ENCODE measurements at regions not wholly inside any gene's neighbourhood (a gene's known extent, or its start where the extent isn't known, plus 50 kb on each side); places are given as distances from the start of the nearest gene placed in this dataset.
A peak's percentile ranks its signal among the peaks of the same experiment; 100 is the strongest.
"Not testable (repeated sequence)": the region's sequence is repeated elsewhere in the genome, so short reads cannot be mapped to it uniquely, and the experiment has no call there.

GRCh38 chr16:76705892-76706291, 428.7 kb downstream of the CNTNAP4 start:
- H3K9me3 ChIP-seq (ENCODE audit: low read length) = no peaks in the 10 kb centered on the region
- CTCF ChIA-PET = no interaction called here
- peak; percentile 21 for DNase-seq
- no TSS peak for BruUV-seq (replicated peaks)
- no peak for TF ChIP-seq EZH2 (IDR thresholded peaks at IDR 0.05; ENCODE audit: low read length, unreplicated experiment)
- TF ChIP-seq CTCF (conservative IDR thresholded peaks at IDR 0.05; ENCODE audit: low read depth, low read length) = no peak
- no peak for TF ChIP-seq EZH2phosphoT487 (IDR thresholded peaks at IDR 0.05; ENCODE audit: borderline replicate concordance, low read length)
- peak overlapping the region; percentile 31 for H3K4me2 ChIP-seq (ENCODE audit: low read length)
- no peaks in the 10 kb centered on the region for H3K27me3 ChIP-seq (ENCODE audit: low read length)
- POLR2A ChIA-PET (ENCODE audit: unreplicated experiment) = no interaction called here
- H3F3A ChIP-seq (ENCODE audit: low read length, unreplicated experiment) = no peaks in the 10 kb centered on the region
- no peaks in the 10 kb centered on the region for H4K20me1 ChIP-seq (ENCODE audit: low read length)
- no peak overlapping the region for H2AFZ ChIP-seq (ENCODE audit: low read length)
- no peaks in the 10 kb centered on the region for H3K36me3 ChIP-seq (ENCODE audit: low read depth, low read length)
- intact Hi-C loops (cut with micrococcal nuclease) = no loop called here
- H3K4me3 ChIP-seq (ENCODE audit: low read length) = no peak overlapping the region
- H3K4me1 ChIP-seq (ENCODE audit: insufficient read depth, low read length) = peaks cover 22% of the 10 kb centered on the region
- no peaks in the 10 kb centered on the region for H3K9me2 ChIP-seq (replicated peaks; ENCODE audit: low read length)
- H3K27ac ChIP-seq (ENCODE audit: low read length) = no peak overlapping the region
- no peak; the same call in 1 of the 2 replicates for ATAC-seq
- no peaks in the 10 kb centered on the region for H3K79me2 ChIP-seq (ENCODE audit: low read length)
- H3K9ac ChIP-seq (ENCODE audit: low read length) = no peak overlapping the region

GRCh38 chr16:76713191-76713590, 436.0 kb downstream of the CNTNAP4 start:
- intact Hi-C loops (cut with micrococcal nuclease) = no loop called here
- BruUV-seq (replicated peaks) = no TSS peak
- H3K4me2 ChIP-seq (ENCODE audit: low read length) = no peak overlapping the region
- H3K9me3 ChIP-seq (ENCODE audit: low read length) = no peaks in the 10 kb centered on the region
- peaks cover 16% of the 10 kb centered on the region for H3K4me1 ChIP-seq (ENCODE audit: insufficient read depth, low read length)
- H4K20me1 ChIP-seq (ENCODE audit: low read length) = no peaks in the 10 kb centered on the region
- no peak overlapping the region for H3K9ac ChIP-seq (ENCODE audit: low read length)
- H3K79me2 ChIP-seq (ENCODE audit: low read length) = no peaks in the 10 kb centered on the region
- TF ChIP-seq EZH2 (IDR thresholded peaks at IDR 0.05; ENCODE audit: low read length, unreplicated experiment) (no peak), EZH2phosphoT487 (IDR thresholded peaks at IDR 0.05; ENCODE audit: borderline replicate concordance, low read length) (no peak), CTCF (conservative IDR thresholded peaks at IDR 0.05; ENCODE audit: low read depth, low read length) (no peak)
- H3K9me2 ChIP-seq (replicated peaks; ENCODE audit: low read length) = no peaks in the 10 kb centered on the region
- H2AFZ ChIP-seq (ENCODE audit: low read length) = no peak overlapping the region
- no peak overlapping the region for H3K27ac ChIP-seq (ENCODE audit: low read length)
- H3F3A ChIP-seq (ENCODE audit: low read length, unreplicated experiment) = no peaks in the 10 kb centered on the region
- ChIA-PET POLR2A (ENCODE audit: unreplicated experiment) (no interaction called here), CTCF (no interaction called here)
- no peak for DNase-seq
- ATAC-seq = no peak
- no peak overlapping the region for H3K4me3 ChIP-seq (ENCODE audit: low read length)
- no peaks in the 10 kb centered on the region for H3K36me3 ChIP-seq (ENCODE audit: low read depth, low read length)
- H3K27me3 ChIP-seq (ENCODE audit: low read length) = no peaks in the 10 kb centered on the region

GRCh38 chr16:76716251-76716650, 439.1 kb downstream of the CNTNAP4 start:
- Histone ChIP-seq H3K4me1 (ENCODE audit: insufficient read depth, low read length) (peaks cover 16% of the 10 kb centered on the region), H3K4me2 (ENCODE audit: low read length) (peak overlapping the region; percentile 59), H3K27ac (ENCODE audit: low read length) (peak overlapping the region; percentile 77), H3K9ac (ENCODE audit: low read length) (peak overlapping the region; percentile 43; the same call in 1 of the 2 replicates), H2AFZ (ENCODE audit: low read length) (0 out of 2 replicates have a peak overlapping the region, but pooled peaks have one; percentile 42)
- H3K79me2 ChIP-seq (ENCODE audit: low read length); intact Hi-C loops (cut with micrococcal nuclease); BruUV-seq (replicated peaks); H3K4me3 ChIP-seq (ENCODE audit: low read length); H3K36me3 ChIP-seq (ENCODE audit: low read depth, low read length); H3F3A ChIP-seq (ENCODE audit: low read length, unreplicated experiment); H3K9me2 ChIP-seq (replicated peaks; ENCODE audit: low read length); H3K27me3 ChIP-seq (ENCODE audit: low read length); POLR2A ChIA-PET (ENCODE audit: unreplicated experiment); H3K9me3 ChIP-seq (ENCODE audit: low read length); H4K20me1 ChIP-seq (ENCODE audit: low read length): not testable (repeated sequence)
- peak; percentile 42 for ATAC-seq
- CTCF ChIA-PET = interaction anchor here (0.6 kb wide), 1 partner anchor 122 kb away, joined by 5 read pairs; no protein-coding TSS in a partner anchor
- peak; percentile 61 for DNase-seq
